ENCODE measurements at regions not wholly inside any gene's neighbourhood (a gene's known extent, or its start where the extent isn't known, plus 50 kb on each side); places are given as distances from the start of the nearest gene placed in this dataset.
"Not testable (repeated sequence)": the region's sequence is repeated elsewhere in the genome, so short reads cannot be mapped to it uniquely, and the experiment has no call there.

DNA sequence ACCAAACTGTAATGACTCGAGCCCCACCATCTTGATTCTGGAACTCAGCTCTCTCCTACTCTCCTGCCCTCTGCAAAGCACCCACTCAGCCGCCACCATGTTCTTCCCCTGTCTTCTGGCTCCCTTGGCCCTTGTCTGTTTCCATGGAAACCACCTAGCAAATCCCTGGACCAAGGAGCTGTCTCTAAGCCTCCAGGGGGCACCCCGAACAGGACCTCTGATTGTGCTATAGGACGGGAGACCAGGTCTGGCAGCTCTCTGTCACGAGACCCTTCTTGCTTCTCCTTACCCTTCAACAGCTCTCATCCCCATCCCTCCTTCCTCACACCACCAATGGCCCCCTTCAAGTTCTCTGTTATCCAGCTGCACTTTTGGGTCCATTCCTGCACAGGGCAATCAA lies 277.7 kb upstream of the ZNF507 start:
- no peak for DNase-seq (ENCODE audit: extremely low spot score)
- WGBS: 85% methylated on average over 5 of the region's 5 CpGs
- no peak overlapping the region for H3K4me3 ChIP-seq (ENCODE audit: low read depth, low read length)

DNA sequence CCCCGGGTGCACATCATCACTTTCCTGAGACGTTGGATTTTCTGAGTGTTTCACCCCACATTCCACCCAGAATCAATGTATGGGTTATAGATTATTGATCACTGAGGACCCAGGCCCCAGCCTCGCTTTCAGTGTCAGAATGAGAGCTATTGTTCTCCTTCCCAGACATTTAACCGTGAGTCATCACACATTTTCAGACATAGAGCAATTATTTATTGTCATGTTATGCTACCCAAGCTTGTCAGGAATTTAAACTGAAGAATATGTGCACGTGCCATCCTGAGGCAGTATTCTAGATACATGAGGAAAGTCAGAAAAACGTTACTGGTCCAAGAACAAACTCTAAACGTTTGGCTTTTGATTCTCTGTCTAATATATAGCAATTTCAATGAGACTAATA lies 276.6 kb upstream of the ZNF507 start:
- Histone ChIP-seq H3K27ac (ENCODE audit: low read depth) (no peak overlapping the region), H3K4me3 (ENCODE audit: low read depth, low read length) (no peak overlapping the region), H3K36me3 (ENCODE audit: insufficient read depth) (no peaks in the 10 kb centered on the region), H3K4me1 (ENCODE audit: insufficient read depth) (no peaks in the 10 kb centered on the region)
- DNase-seq (ENCODE audit: extremely low spot score): no peak
- 67% methylated on average over 7 of the region's 7 CpGs for WGBS

More for the DNA sequence above, 277.7 kb upstream of the ZNF507 start:
- H3K27ac ChIP-seq (ENCODE audit: low read depth): no peak overlapping the region
- no peaks in the 10 kb centered on the region for H3K36me3 ChIP-seq (ENCODE audit: insufficient read depth)
- H3K4me1 ChIP-seq (ENCODE audit: insufficient read depth): no peaks in the 10 kb centered on the region

DNA sequence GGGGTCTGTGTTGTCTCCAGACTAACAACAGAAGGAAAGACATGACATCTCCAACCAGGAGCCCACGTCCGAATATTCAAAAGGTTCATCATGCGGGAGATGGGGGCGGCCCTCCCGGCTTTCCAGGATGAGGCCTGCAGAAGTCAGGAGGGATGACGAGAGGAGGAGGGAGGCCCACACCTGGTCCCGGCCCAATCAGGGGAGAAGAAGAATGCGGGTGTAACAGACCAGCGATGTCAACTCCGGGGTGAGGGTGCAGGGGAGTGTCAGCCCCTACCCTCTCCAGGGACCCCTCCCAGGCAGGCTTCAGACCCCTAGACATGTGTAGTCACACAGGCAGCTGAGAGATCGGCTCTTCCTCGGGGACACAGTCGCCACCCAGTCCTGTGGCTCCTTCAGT lies 275.3 kb upstream of the ZNF507 start:
- Histone ChIP-seq H3K27ac (ENCODE audit: low read depth) (no peak overlapping the region), H3K36me3 (ENCODE audit: insufficient read depth) (no peaks in the 10 kb centered on the region), H3K4me1 (ENCODE audit: insufficient read depth) (no peaks in the 10 kb centered on the region), H3K4me3 (ENCODE audit: low read depth, low read length) (no peak overlapping the region)
- WGBS: 87% methylated on average over 13 of the region's 13 CpGs
- no peak for DNase-seq (ENCODE audit: extremely low spot score)

DNA sequence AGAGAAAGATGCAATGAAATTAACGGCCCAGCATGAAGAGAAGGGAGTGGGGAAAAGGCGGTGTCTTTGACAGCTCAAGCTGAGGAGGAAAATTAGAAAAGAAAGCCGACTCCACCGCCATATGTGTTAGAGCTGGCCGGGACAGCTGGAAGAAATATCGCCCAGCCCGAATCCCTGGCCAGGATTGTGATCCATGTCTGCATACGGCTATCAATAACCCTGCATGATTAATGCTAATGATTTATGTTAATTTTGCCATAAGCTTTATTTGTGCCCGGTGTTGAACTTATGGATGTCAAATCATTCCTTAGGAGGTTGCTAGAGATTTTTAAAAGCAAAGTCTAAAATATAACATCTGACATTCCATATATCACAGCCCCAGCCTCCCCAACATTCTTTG lies 263.4 kb upstream of the ZNF507 start:
- no peak for DNase-seq (ENCODE audit: extremely low spot score)
- Histone ChIP-seq H3K36me3 (ENCODE audit: insufficient read depth) (no peaks in the 10 kb centered on the region), H3K4me3 (ENCODE audit: low read depth, low read length) (no peak overlapping the region), H3K27ac (ENCODE audit: low read depth) (no peak overlapping the region), H3K4me1 (ENCODE audit: insufficient read depth) (no peaks in the 10 kb centered on the region)
- WGBS: 85% methylated on average over 9 of the region's 9 CpGs

DNA sequence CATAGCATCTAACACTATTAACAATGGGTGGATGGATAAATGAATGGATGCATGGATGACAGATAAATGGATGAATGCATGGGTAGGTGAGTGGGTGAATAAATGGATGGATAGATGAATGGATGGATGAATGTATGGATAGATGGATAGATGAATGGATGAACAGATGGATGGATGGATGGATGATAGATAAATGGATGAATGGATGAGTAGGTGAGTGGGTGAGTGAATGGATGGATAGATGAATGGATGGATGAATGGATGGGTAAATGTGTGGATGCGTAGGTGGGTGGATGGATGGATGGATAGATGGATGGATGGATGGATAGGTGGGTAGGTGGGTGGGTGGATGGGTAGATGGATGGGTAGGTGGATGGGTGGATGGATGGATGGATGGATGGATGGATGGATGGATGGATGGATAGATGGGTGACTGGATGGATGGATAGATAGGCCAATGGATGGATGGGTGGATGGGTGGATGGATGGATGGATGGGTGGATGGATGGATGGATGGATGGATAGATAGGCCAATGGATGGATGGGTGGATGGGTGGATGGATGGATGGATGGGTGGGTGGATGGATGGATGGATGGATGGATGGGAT lies 260.6 kb upstream of the ZNF507 start:
- not testable (repeated sequence) for H3K36me3 ChIP-seq (ENCODE audit: insufficient read depth); H3K4me3 ChIP-seq (ENCODE audit: low read depth, low read length); H3K4me1 ChIP-seq (ENCODE audit: insufficient read depth); H3K27ac ChIP-seq (ENCODE audit: low read depth); DNase-seq (ENCODE audit: extremely low spot score)
- 96% methylated on average over 1 of the region's 1 CpG for WGBS

DNA sequence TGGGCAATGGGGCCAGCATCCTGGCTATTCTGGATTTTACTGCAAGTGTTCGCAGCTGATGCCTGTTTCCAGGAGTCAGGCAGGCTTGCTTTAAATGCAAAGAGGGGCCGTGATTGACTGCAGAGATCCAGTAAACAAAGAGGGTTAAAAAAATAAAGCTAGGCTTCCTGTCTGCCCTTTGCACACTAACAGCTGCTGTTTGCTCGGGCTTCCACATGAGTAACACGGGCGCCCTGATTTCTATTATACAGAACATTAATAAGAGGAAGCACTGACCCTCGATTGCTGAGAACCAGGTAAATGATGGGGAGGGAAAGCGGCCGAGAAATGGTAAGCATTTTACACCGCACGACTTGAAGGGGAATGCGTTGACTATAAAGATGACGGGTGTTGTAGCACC lies 254.2 kb upstream of the ZNF507 start:
- no peak overlapping the region for H3K27ac ChIP-seq (ENCODE audit: low read depth)
- 29% methylated on average over 12 of the region's 12 CpGs for WGBS
- no peaks in the 10 kb centered on the region for H3K4me1 ChIP-seq (ENCODE audit: insufficient read depth)
- DNase-seq (ENCODE audit: extremely low spot score): no peak
- H3K36me3 ChIP-seq (ENCODE audit: insufficient read depth): no peaks in the 10 kb centered on the region
- no peak overlapping the region for H3K4me3 ChIP-seq (ENCODE audit: low read depth, low read length)

DNA sequence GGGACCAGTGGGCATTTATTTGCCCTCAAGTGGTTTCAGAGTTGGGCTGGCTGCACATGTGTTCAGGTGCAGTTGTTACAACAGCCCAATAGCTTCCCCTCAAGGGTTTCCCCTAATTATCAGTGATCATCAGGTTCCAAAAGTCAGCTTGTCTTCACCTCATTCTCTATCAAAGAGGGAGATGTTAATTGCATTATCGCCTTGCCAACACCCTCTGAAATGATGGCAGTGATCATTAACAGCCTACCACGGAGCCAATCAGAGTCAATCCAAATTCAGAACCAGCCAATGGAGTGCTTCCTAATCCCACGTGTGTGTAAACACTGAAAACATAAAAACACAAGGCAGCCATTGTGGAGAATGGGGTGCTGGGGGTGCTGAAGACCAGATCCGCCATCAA lies 248.4 kb upstream of the ZNF507 start:
- 81% methylated on average over 4 of the region's 4 CpGs for WGBS
- Histone ChIP-seq H3K4me1 (ENCODE audit: insufficient read depth) (peaks cover 2% of the 10 kb centered on the region), H3K4me3 (ENCODE audit: low read depth, low read length) (no peak overlapping the region), H3K36me3 (ENCODE audit: insufficient read depth) (no peaks in the 10 kb centered on the region), H3K27ac (ENCODE audit: low read depth) (no peak overlapping the region)
- no peak for DNase-seq (ENCODE audit: extremely low spot score)

DNA sequence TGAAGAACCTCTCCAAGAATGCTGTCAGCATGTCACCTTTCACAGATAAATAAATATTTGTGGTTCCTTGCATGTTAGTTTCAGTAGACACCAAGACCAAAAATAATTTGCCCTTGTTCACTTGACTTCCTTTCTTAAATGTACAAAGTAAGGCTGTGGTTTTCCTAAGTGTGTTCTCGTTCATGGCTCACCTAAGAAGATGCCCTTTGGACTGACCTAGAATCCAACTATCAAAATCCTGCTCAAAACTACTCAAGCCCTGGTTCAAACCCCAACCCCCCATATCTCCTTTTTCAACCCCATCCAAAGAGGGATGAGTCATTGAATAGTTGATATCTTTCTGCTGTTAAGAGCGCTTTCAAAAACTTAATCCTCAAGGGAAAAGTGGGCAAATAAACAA lies 247.8 kb upstream of the ZNF507 start:
- Histone ChIP-seq H3K4me1 (ENCODE audit: insufficient read depth) (peaks cover 2% of the 10 kb centered on the region), H3K36me3 (ENCODE audit: insufficient read depth) (no peaks in the 10 kb centered on the region), H3K4me3 (ENCODE audit: low read depth, low read length) (no peak overlapping the region), H3K27ac (ENCODE audit: low read depth) (no peak overlapping the region)
- WGBS: 80% methylated on average over 2 of the region's 2 CpGs
- no peak for DNase-seq (ENCODE audit: extremely low spot score)

DNA sequence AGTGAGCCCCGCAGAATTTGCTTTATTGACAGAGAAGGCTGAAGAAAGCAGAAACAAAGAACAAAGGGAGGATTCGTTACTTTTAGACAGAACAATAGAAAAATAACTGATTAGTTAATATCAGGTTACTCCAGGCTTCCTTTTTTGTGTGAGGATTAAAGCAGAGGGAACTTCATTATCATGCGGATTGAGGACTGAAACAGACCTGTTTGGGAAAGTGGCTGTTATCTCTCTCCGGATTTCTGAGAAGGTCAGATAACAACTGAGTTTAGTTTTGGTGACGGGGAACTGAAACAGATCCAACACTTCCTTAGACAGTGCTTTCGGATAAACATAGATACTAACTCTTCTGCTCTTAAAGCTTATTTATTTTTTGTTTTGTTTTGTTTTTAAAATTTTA lies 246.4 kb upstream of the ZNF507 start:
- H3K4me3 ChIP-seq (ENCODE audit: low read depth, low read length): no peak overlapping the region
- no peak for DNase-seq (ENCODE audit: extremely low spot score)
- H3K4me1 ChIP-seq (ENCODE audit: insufficient read depth): peaks cover 2% of the 10 kb centered on the region
- H3K36me3 ChIP-seq (ENCODE audit: insufficient read depth): no peaks in the 10 kb centered on the region
- H3K27ac ChIP-seq (ENCODE audit: low read depth): no peak overlapping the region
- 14% methylated on average over 6 of the region's 6 CpGs for WGBS

DNA sequence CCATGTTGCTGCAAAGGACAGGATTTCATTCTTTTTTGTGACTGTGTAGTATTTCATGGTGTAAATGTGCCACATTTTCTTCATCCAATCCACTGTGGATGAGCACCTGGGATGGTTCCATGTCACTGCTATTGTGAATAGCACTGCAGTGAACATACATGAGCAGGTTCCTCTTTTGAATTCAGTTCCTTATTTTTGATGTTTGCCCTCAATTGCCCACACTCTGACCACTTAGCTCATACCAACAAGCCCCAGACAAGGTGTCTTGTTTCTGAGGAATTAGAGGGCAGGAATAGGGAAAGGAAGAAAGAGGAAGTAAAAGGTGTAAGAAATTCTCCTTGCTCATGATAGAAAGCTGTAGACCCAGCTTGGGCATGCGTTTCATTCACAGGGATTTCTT lies 244.2 kb upstream of the ZNF507 start:
- WGBS: 90% methylated on average over 1 of the region's 1 CpG
- no peak for DNase-seq (ENCODE audit: extremely low spot score)
- no peak overlapping the region for H3K4me3 ChIP-seq (ENCODE audit: low read depth, low read length)
- peaks cover 2% of the 10 kb centered on the region for H3K4me1 ChIP-seq (ENCODE audit: insufficient read depth)
- no peak overlapping the region for H3K27ac ChIP-seq (ENCODE audit: low read depth)
- no peaks in the 10 kb centered on the region for H3K36me3 ChIP-seq (ENCODE audit: insufficient read depth)

DNA sequence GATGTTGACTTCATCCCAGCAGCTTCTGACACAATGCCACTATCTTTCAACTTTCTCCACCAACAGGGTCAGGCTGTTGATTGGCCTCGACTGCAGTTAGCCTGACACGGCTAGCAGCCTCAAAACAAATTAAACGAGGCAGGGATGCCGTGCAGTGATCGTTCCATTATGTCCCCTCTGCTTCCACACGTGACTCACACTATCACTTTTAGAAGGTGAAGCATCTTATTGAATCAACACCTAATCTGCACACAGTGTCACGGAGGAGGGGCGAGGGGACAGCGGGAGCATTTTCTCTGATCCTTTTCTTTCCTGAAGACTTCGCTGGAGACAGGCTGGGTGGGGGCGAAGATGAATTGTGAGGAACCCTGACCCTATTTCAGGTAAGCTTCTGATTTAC lies 241.9 kb upstream of the ZNF507 start:
- Histone ChIP-seq H3K4me3 (ENCODE audit: low read depth, low read length) (no peak overlapping the region), H3K36me3 (ENCODE audit: insufficient read depth) (no peaks in the 10 kb centered on the region), H3K4me1 (ENCODE audit: insufficient read depth) (no peaks in the 10 kb centered on the region), H3K27ac (ENCODE audit: low read depth) (no peak overlapping the region)
- 86% methylated on average over 11 of the region's 11 CpGs for WGBS
- DNase-seq (ENCODE audit: extremely low spot score): no peak

DNA sequence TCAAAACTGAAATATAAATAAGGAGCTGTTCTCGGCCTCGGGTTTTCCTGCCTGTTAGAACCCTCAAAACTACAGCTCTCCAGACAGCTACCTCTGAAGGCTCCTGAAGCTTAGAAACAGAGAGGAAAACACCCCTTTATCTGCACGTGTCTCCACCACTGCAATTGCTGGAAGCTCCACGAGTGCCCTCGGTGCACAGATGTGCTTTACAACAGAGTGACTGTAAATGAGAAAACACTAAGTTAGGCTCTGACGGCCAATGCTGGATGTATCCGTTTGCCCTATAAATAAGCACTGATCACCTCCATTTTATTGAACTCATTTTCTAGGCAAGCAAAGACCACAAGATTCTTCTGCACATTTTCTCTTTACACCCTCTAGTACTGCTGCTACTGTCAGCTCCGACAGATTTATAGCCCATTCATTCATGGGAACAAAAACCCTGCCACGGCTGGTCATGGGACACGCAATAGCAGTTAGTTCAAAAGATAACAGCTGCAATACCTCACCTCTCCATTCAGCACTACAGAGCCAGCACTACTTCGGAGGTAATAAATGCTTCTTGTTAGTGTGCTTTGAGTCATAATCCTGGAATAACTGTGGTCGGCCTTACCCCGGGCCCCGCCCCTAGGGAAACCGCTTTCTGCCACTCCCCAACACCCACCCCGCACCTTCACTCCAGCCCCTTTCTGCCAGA lies 241.1 kb upstream of the ZNF507 start:
- DNase-seq (ENCODE audit: extremely low spot score): peak; percentile 62
- H3K36me3 ChIP-seq (ENCODE audit: insufficient read depth): no peaks in the 10 kb centered on the region
- no peaks in the 10 kb centered on the region for H3K4me1 ChIP-seq (ENCODE audit: insufficient read depth)
- WGBS: 18% methylated on average over 16 of the region's 16 CpGs
- no peak overlapping the region for H3K4me3 ChIP-seq (ENCODE audit: low read depth, low read length)
- no peak overlapping the region for H3K27ac ChIP-seq (ENCODE audit: low read depth)

DNA sequence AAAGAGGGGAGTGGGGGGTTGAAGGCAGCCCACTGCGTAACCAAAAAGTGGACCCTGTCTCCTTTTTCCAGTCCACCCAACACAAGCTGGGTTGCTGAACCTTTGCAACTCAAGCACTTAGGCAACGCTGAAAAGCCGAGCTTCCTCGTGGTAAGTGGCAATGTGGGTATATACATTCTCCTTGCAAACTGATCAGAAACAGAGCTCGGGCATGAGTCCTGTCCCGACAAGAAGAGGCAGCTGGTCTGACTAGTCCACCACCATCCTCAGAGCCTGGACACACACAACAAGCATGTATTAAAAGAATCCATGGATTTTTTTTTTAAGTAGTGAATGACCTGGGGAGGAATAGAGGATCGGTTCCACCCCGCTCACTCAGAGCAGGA lies 240.6 kb upstream of the ZNF507 start:
- no peaks in the 10 kb centered on the region for H3K4me1 ChIP-seq (ENCODE audit: insufficient read depth)
- DNase-seq (ENCODE audit: extremely low spot score): no peak
- no peaks in the 10 kb centered on the region for H3K36me3 ChIP-seq (ENCODE audit: insufficient read depth)
- H3K4me3 ChIP-seq (ENCODE audit: low read depth, low read length): no peak overlapping the region
- WGBS: 56% methylated on average over 8 of the region's 8 CpGs
- no peak overlapping the region for H3K27ac ChIP-seq (ENCODE audit: low read depth)

DNA sequence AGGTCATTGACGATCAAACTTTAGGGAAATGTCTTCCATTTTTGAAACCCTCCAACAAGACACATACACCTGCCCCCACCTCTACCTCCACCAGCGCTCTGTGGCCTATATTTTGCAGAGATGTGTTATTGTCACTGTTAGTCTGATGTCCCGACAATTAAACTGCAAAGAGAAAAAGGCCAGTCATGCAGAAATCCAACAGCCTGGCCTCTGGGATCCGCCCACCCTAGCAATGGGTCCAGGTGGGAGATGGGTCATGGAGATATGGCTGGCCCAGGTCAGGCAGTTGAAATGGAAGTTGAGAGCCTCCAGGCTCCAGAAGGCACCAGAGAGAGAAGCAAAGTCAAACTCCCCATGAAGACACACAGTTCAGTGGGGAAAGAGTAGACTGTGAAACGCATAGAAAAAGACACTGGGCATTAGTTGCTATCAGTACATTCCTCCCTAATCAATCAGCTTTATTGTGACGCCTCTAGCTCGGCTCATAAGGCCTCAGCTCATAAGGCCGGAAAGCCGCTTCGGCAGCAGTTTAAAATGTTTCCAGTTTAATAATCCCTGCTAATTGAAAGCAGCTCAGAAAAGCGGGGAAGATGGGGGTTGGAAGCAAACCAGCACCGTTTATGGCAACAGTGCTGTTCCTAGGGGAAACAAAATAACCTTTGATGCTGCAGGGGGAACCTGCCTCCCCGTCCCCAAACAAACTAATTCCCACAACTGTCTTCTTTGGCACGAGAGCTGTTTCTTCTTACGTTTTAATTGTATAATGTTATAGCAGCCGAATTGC lies 239.7 kb upstream of the ZNF507 start:
- no peak for DNase-seq (ENCODE audit: extremely low spot score)

More for the DNA sequence above, 239.7 kb upstream of the ZNF507 start:
- Histone ChIP-seq H3K4me3 (ENCODE audit: low read depth, low read length) (no peak overlapping the region), H3K4me1 (ENCODE audit: insufficient read depth) (no peaks in the 10 kb centered on the region), H3K36me3 (ENCODE audit: insufficient read depth) (no peaks in the 10 kb centered on the region), H3K27ac (ENCODE audit: low read depth) (no peak overlapping the region)
- WGBS: 74% methylated on average over 16 of the region's 16 CpGs

Measured in urinary bladder (tissue), 3 donors.